Fibroblast of skin of left quadriceps (primary cell): ENCODE measurements at regions not wholly inside any gene's neighbourhood (a gene's known extent, or its start where the extent isn't known, plus 50 kb on each side); places are given as distances from the start of the nearest gene placed in this dataset.

ENCODE experiments used
- DNase-seq, 2 experiments: peaks; one replicate each; pipeline ENCODE4 v3.0.0-alpha.2; 2013; ENCODE audit warnings: low read depth in 2 of 2

GRCh38 chr6:122122202-122122601, 277.2 kb upstream of the HSF2 start:
- no peak for DNase-seq

GRCh38 chr6:122122686-122123085, 276.8 kb upstream of the HSF2 start:
- no peak for DNase-seq

GRCh38 chr6:122124908-122125307, 274.5 kb upstream of the HSF2 start:
- DNase-seq, result no peak

- no peak for DNase-seq
These were observed 272.6 kb upstream of the HSF2 start for GRCh38 chr6:122126894-122127293.

- DNase-seq, result no peak
These were observed 271.0 kb upstream of the HSF2 start for GRCh38 chr6:122128445-122128844.

GRCh38 chr6:122129313-122130025, 270.0 kb upstream of the HSF2 start:
- DNase-seq, result no peak

- no peak for DNase-seq
These were observed 269.5 kb upstream of the HSF2 start for GRCh38 chr6:122130026-122130348.

- DNase-seq, result no peak
These were observed 268.9 kb upstream of the HSF2 start for GRCh38 chr6:122130518-122130917.

- DNase-seq, result no peak
These were observed 263.1 kb upstream of the HSF2 start for GRCh38 chr6:122136386-122136785.

- DNase-seq, result no peak
These were observed 259.4 kb upstream of the HSF2 start for GRCh38 chr6:122140031-122140430.

- no peak for DNase-seq
These were observed 258.2 kb upstream of the HSF2 start for GRCh38 chr6:122141246-122141645.

- DNase-seq, result no peak
These were observed 255.4 kb upstream of the HSF2 start for GRCh38 chr6:122143813-122144601.

- no peak for DNase-seq
These were observed 254.2 kb upstream of the HSF2 start for GRCh38 chr6:122145246-122145645.

- DNase-seq, result no peak
These were observed 253.7 kb upstream of the HSF2 start for GRCh38 chr6:122145741-122146240.

GRCh38 chr6:122147291-122147690, 252.2 kb upstream of the HSF2 start:
- no peak for DNase-seq

GRCh38 chr6:122151066-122151465, 248.4 kb upstream of the HSF2 start:
- DNase-seq, result no peak

GRCh38 chr6:122151763-122152162, 247.7 kb upstream of the HSF2 start:
- DNase-seq, result no peak

GRCh38 chr6:122153557-122153956, 245.9 kb upstream of the HSF2 start:
- no peak for DNase-seq

GRCh38 chr6:122154155-122154554, 245.3 kb upstream of the HSF2 start:
- no peak for DNase-seq

- no peak for DNase-seq
These were observed 244.4 kb upstream of the HSF2 start for GRCh38 chr6:122154912-122155575.

GRCh38 chr6:122161136-122161535, 238.3 kb upstream of the HSF2 start:
- DNase-seq, result no peak

- DNase-seq, result no peak
These were observed 234.4 kb upstream of the HSF2 start for GRCh38 chr6:122165014-122165413.

GRCh38 chr6:122170274-122170673, 229.2 kb upstream of the HSF2 start:
- no peak for DNase-seq
